ENCODE measurements at regions not wholly inside any gene's neighbourhood (a gene's known extent, or its start where the extent isn't known, plus 50 kb on each side); places are given as distances from the start of the nearest gene placed in this dataset.

DNA sequence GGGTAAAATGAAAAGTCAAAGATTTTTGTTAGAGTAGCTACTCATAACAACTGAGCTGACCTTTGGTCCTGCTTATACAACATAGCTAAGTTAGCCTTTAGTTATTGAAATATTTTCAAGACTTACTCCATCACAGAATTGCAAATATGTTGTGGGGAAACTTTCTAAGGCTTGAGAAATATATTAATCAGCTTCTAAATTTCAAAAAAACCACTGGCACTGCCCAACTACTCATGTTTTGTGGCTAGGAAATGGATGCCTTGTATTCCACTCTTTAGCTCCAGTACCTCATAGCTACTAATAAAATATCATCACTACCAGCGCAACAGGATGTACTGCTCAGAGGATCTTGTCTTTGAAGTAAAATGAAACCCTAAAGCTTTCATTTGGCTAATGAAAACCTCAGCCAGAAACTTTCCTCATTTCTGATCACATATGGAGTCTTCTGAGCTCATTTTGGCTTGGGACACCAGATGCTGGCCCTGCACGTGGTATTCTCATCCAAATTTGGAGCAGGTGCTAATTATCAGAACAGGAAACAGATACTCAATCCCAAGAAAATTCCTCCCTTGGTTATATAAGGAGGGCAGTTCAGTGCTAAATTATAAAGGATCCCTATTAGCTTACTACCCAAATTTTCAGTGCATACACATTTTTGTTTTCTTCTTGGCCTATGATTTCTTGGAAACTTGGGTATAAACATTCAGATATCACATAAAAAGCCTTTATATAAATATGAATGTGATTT is 690.7 kb downstream of the ADGRL2 start:
- TF ChIP-seq, protein P1, sequence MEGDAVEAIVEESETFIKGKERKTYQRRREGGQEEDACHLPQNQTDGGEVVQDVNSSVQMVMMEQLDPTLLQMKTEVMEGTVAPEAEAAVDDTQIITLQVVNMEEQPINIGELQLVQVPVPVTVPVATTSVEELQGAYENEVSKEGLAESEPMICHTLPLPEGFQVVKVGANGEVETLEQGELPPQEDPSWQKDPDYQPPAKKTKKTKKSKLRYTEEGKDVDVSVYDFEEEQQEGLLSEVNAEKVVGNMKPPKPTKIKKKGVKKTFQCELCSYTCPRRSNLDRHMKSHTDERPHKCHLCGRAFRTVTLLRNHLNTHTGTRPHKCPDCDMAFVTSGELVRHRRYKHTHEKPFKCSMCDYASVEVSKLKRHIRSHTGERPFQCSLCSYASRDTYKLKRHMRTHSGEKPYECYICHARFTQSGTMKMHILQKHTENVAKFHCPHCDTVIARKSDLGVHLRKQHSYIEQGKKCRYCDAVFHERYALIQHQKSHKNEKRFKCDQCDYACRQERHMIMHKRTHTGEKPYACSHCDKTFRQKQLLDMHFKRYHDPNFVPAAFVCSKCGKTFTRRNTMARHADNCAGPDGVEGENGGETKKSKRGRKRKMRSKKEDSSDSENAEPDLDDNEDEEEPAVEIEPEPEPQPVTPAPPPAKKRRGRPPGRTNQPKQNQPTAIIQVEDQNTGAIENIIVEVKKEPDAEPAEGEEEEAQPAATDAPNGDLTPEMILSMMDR (IDR thresholded peaks at IDR 0.05): no peak
- TF ChIP-seq POLR2AphosphoS5 (IDR thresholded peaks at IDR 0.05) (no peak), POLR2A (IDR thresholded peaks at IDR 0.05) (no peak)

Data from suprapubic skin (tissue), 4 donors.